Islet of Langerhans (tissue), 1 donor: ENCODE measurements at regions not wholly inside any gene's neighbourhood (a gene's known extent, or its start where the extent isn't known, plus 50 kb on each side); places are given as distances from the start of the nearest gene placed in this dataset.
A peak's percentile ranks its signal among the peaks of the same experiment; 100 is the strongest.

Experiments used
- FAIRE-seq: peaks from one replicate; lab custom pipeline; 2011; peaks lifted over from hg19 to GRCh38; lab: Jason Lieb, UNC

DNA sequence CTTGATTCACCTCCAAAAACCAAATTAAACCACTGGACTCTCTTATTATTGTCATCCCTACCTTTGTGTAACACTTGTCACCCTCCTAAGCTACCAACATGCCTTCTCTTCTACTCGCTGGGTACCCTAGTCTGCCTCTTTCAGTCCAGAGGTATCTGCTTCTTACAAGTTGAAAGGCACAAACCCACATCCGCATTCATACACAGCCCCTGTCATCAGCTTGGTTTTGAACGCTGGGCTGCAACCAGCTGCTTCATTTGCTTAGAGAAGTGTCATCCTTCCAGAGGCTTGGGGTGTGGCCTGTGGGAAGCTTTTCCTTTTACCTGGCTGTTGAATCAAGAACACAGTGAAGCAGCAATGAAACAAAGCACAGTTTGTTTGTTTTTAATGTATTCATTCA lies 138.8 kb upstream of the WWC1 start:
- FAIRE-seq, result no peak

GRCh38 chr5:168153263-168153875 lies 138.1 kb upstream of the WWC1 start:
- no peak for FAIRE-seq

DNA sequence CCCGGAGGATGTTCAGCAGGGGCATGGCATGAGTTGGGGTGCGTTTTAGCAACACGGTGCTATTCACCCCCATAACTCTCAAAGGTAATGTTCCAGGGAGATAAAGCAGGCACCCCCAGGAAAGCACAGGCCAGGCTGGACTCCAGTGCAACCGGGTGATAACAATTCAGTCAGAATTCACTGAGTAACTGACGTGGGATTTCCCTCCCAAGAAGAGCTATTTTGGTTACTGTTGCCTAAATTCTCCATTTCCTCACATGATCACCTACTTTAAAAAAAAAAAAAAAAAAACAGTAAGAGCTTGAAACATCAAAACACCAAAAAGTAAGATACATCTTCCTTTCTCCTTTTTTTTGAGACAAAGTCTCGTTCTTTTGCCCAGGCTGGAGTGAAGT lies 137.6 kb upstream of the WWC1 start:
- FAIRE-seq, result no peak

GRCh38 chr5:168155585-168155984 lies 135.9 kb upstream of the WWC1 start:
- no peak for FAIRE-seq

DNA sequence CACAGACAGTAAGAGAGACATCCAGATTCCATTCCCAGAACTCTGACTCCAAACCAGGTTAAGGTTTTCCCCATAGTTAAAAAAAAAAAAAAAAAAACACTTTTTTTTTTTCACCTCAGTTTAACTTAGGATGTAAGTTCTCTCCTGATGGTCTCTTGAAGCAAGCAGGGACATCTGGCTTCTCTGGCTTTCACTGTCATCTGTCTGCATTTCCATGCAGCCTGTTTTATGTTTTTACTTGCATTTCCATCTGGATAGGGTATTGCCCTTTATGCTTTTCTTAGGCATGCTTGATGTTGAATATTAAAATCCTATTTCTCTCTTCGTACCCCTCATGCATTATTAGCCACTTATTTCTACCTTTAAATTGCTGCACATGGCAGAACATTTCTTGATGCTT lies 135.3 kb upstream of the WWC1 start:
- no peak for FAIRE-seq

DNA sequence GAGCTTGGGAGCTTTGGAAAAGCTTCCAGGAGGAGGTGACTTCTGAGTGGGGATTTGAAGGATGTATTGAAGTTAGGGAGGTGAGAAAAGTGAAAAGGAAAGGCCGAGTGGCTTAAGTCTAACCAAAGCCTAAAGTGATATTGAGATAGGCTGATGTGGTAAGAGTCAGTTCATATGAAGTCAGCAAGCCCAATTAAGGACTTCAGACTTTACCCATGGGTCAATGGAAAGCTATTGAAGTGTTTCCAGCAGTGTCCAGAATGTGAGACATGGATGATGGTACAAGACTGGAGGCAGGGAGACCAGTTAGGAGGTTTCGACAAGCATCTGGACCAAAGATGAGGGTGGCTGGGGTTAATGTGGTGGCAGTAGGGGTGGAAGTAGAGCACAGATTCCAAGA lies 134.3 kb upstream of the WWC1 start:
- no peak for FAIRE-seq

- FAIRE-seq, result peak; percentile 98
Measured at GRCh38 chr5:168159425-168159824, 132.0 kb upstream of the WWC1 start.

DNA sequence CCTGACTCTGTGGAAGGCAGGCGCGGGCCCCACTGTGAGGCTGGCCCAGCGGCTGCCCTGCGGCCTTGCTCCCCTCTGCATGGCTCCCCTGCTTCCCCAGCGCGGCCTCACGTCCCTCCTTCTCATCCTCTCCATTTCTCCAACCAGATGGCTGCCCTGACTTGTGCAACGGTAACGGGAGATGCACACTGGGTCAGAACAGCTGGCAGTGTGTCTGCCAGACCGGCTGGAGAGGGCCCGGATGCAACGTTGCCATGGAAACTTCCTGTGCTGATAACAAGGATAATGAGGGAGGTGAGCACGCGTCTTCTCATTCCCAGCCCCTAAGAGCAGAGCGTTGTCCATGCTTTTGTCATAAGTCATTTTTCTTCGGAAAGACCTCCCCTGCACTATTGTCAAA lies 129.0 kb upstream of the WWC1 start:
- peak; percentile 60 for FAIRE-seq

DNA sequence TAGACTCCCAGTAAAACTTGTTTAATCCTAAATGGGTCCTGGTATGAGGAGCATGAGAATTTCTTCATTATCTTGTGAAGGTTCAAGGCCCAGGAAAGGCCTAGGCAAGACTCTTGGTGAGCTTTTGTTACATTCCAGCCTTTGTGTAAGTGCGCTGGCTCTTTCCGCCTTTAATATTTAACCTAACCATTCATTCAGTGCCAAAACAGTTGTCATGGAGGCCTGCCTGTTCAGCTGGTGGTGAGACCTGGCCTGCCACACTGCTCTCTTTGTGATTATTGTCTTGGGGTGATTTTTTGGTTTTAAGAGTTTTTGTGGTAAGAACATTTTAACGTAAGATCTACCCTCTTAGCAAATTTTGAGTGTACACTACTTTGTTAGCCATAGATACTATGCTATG lies 127.5 kb upstream of the WWC1 start:
- peak; percentile 86 for FAIRE-seq

GRCh38 chr5:168165221-168165914 lies 126.1 kb upstream of the WWC1 start:
- FAIRE-seq, result peak; percentile 89

GRCh38 chr5:168165977-168166376 lies 125.5 kb upstream of the WWC1 start:
- FAIRE-seq, result peak; percentile 75

DNA sequence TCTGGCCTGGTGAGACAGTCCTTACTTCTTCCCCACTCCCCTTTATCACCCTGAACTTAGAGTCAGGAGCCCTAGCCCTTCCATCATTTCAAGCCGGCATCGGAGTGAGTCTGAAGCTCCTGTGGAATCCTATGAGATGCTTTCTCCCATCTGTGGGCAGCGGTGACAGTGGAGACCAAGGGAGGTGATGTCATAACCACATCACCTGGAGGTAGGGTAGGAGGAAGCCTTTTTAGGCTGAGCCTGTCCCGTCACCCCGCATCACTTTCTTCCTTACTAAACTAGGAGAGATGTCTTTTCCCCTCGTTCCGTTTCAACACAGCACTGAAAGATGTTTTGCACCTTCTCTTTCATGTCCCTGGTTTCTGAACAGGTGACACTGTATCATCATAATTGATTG lies 124.1 kb upstream of the WWC1 start:
- FAIRE-seq, result no peak

DNA sequence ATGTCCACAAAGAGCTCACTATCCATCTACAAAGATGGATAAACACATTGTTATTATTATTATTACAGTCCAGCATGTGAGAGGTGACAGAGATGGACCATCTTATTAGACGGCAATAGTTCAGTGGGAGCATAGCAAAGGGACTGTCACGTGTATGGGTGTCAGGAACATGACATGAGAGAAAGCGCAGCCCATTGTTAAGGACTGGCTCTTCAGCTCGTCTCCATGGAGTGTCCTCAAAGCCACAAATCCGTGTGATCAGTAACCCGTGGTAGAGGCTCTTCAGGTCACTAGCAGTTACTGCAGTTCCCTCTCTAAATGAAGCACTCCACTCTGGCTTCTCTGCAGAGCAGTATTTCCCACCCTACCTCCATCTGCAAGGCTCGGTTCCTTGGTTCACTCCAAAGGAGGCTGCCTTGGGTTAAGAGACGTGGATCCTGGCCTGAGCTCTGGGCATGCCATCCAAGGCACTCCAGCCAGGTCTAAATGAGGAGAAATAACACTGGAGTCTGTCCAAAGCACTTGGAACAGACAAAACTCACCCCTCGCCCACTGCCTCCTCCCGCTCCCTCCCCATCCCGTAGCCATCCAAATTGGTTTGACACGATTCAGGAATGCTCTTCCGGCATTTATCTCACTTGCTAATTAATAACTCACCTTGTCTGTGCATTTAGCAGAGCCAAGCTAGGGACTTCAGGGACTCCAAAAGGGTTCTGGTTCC lies 122.3 kb upstream of the WWC1 start:
- no peak for FAIRE-seq

DNA sequence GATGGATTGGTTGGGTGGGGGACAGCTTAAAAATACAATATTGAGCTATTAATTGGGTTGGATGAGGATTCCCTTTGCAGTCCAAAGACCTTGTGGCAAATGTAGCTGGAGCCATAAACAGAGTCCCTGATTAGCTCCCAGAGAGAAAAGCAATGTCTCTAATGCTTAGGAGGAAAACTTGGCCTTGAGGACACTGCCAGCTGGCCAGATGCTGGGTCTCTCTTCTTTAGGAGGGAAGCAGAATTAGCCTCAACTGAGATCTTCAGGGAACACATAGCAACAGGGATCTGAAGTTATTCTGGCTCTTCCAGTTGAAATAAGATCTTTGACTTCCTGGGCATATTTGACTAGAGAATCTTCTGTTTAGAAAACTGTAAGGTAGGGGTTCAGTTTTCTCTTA lies 121.7 kb upstream of the WWC1 start:
- no peak for FAIRE-seq

GRCh38 chr5:168171901-168172759 lies 119.3 kb upstream of the WWC1 start:
- no peak for FAIRE-seq

DNA sequence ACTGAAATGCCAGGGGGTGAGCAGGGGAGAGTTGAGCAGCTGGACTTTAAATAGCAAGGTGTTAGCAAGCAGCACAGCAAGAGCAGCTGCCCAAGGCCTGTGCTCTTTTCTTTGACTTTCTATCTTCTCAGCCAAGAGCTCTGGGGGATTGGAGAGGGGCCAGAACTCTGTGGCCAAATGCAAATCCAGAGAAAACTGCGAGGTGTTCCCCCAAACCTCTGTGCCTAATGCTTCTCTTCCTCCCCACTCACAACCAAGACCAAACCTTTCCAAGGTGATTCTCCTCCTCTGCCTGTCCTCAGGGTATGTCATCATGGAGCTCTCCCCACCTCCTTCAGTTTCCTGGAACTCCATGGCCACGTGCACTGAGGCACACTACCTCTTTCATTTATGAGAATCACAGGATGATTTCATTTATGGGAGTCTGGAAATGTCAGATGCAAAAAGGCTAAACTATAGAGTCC lies 118.7 kb upstream of the WWC1 start:
- no peak for FAIRE-seq

GRCh38 chr5:168174376-168174775 lies 117.1 kb upstream of the WWC1 start:
- no peak for FAIRE-seq

DNA sequence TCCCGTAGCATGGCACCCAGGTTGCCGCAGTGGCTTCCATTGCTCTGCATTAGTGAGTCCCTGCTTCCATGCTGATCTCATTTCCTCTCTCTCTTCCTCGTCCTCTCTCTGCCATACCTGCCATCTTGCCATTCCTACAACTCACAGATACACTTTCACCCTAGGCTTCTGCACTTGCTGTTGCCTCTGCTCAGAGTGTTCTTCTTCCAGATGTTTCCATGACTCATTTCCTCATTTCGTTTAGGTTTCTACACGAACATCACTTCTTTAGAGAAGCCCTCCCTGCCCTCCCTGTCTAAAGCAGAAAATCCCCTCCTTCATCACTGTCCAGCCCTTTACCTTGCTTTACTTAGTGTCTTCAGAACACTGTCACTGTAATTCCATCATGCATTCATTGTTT lies 115.2 kb upstream of the WWC1 start:
- no peak for FAIRE-seq

- no peak for FAIRE-seq
Measured at GRCh38 chr5:168176941-168177340, 114.5 kb upstream of the WWC1 start.

GRCh38 chr5:168177831-168178450 lies 113.5 kb upstream of the WWC1 start:
- no peak for FAIRE-seq

- FAIRE-seq, result no peak
Measured at GRCh38 chr5:168179192-168179593, 112.3 kb upstream of the WWC1 start.

DNA sequence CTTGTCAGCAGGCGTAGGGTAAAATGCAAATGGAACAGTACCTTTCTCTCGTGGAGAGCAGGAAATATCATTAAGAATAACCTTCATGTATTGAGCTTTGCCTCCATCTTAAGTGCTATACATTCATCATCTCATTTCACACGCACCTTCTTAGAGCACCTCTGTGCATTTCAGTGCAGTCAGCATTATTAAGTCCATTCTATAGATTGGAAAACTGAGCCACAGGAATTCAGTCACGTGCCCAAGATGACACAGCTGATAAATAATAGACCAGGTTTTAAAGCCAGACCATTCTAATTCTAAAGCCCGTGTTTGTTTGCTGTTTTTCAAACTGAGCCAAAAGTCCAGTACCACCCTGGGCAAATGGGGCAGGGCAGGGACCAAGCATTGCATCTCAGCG lies 109.2 kb upstream of the WWC1 start:
- no peak for FAIRE-seq
